Astrocyte of the spinal cord (primary cell): ENCODE measurements at regions not wholly inside any gene's neighbourhood (a gene's known extent, or its start where the extent isn't known, plus 50 kb on each side); places are given as distances from the start of the nearest gene placed in this dataset.

Source experiments
- DNase-seq: peaks from one replicate; pipeline ENCODE4 v3.0.0; 2011; ENCODE audit warnings: low read depth, low spot score
- H3K4me3 ChIP-seq: 2 replicates; pipeline ENCODE4 v1.5.1; 2011; ENCODE audit warnings: low read depth, mild to moderate bottlenecking, low read length, moderate library complexity
- CTCF ChIP-seq: IDR thresholded peaks from 2 replicates; pipeline ENCODE4 v1.5.1; 2012; ENCODE audit warnings: low read depth, mild to moderate bottlenecking, low read length, inconsistent platforms
- in situ Hi-C: cut with HindIII; loops from 2 replicates; pipeline ENCODE4 v1.10.0; 2017; ENCODE audit warnings: low sequenced_read_pairs

GRCh38 chr10:28082316-28082715 is 83.4 kb upstream of the ODAD2 start:
- H3K4me3 ChIP-seq: no peak overlapping the region
- in situ Hi-C loops: no loop called here
- TF ChIP-seq CTCF: no peak
- no peak for DNase-seq

GRCh38 chr10:28077889-28078288 is 79.0 kb upstream of the ODAD2 start:
- TF ChIP-seq CTCF: no peak
- DNase-seq: peak; percentile 29
- H3K4me3 ChIP-seq: no peak overlapping the region
- in situ Hi-C loops: no loop called here

DNA sequence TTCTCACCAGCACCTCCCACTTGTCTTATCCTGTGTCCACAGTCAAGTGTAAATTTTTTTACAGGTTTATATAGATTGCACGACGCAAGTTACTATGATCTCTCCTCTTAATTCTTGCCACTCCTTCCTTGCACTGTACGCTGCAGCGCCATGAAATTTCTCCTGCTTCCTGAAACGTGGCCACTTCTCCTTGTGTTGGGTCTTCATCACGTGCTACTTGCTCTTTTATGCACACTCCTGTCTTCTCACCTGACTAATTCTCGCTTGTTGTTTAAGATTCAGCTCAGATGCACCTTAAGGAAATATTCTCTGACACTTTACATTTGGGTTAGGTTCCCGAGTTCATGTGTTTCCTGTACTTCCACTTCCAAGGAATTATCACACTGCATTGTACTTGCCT is 76.5 kb upstream of the ODAD2 start:
- no peak overlapping the region for H3K4me3 ChIP-seq
- no peak for DNase-seq
- in situ Hi-C loops: no loop called here
- no peak for TF ChIP-seq CTCF

DNA sequence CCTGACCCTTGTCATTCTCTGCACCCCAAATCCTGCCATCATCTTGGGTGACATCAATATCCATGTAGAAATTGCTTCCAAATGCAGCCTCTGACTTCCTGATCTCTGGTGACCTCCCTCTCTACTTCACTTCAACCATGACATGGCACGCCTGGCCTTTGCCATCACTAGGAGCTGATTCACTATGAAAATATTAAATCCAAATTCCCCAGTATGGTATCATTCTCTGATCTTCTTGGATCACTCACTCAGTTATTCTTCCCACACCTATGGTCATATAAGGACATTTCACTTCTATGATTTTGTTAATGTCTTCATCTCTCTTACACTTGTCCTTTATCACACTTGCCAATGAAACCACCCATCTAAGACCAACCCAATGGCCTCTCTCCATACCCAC is 73.7 kb upstream of the ODAD2 start:
- no peak for DNase-seq
- no peak for TF ChIP-seq CTCF
- in situ Hi-C loops: no loop called here
- H3K4me3 ChIP-seq: no peak overlapping the region

- no peak overlapping the region for H3K4me3 ChIP-seq
- no peak for DNase-seq
- in situ Hi-C loops: no loop called here
- no peak for TF ChIP-seq CTCF
Measured at GRCh38 chr10:28060031-28060607, 61.2 kb upstream of the ODAD2 start.

- H3K4me3 ChIP-seq: no peak overlapping the region
- TF ChIP-seq CTCF: no peak
- no peak for DNase-seq
- in situ Hi-C loops: no loop called here
Measured at GRCh38 chr10:28058746-28059145, 59.9 kb upstream of the ODAD2 start.
